Pancreas (tissue), 10 donors: ENCODE measurements at regions not wholly inside any gene's neighbourhood (a gene's known extent, or its start where the extent isn't known, plus 50 kb on each side); places are given as distances from the start of the nearest gene placed in this dataset.

Experiments
- ATAC-seq, 4 donors: fragments of 200-7000 bp; cut with Tn5 transposase; one replicate each; pipeline versions ENCODE4 v1.8.0 to v1.9.1; 2020; ENCODE audit warnings: mild to moderate bottlenecking in 4 of 4, moderate library complexity in 4 of 4
- DNase-seq, 6 donors: peaks; one replicate each; pipeline ENCODE4 v3.0.0-alpha.2; 2020
- FAIRE-seq: peaks from 2 replicates; lab custom pipeline; 2012; peaks lifted over from hg19 to GRCh38; lab: Jason Lieb, UNC
- H3K27ac ChIP-seq, 4 donors: fragments of 200-600 bp; sonication (generic); 1 replicate in 3 of 4; 2 replicates in 1 of 4; pipeline versions ENCODE4 v1.5.0 to v1.8.0; 2020
- H3K27me3 ChIP-seq, 4 donors: fragments of 200-600 bp; one replicate each; pipeline ENCODE4 v1.8.0; 2021
- H3K36me3 ChIP-seq, 3 donors: fragments of 200-600 bp; sonication (generic) in 1 of 3; one replicate each; pipeline versions ENCODE4 v1.5.0 to v1.8.0; 2020 to 2021
- H3K4me1 ChIP-seq, 3 donors: fragments of 200-600 bp; one replicate each; pipeline ENCODE4 v1.8.0; 2021
- H3K4me3 ChIP-seq, 4 donors: fragments of 200-600 bp; sonication (generic) in 2 of 4; one replicate each; pipeline versions ENCODE4 v1.5.0 to v1.8.0; 2020 to 2021
- H3K9me3 ChIP-seq, 4 donors: fragments of 200-600 bp; one replicate each; pipeline ENCODE4 v1.8.0; 2021
- CTCF ChIP-seq, 4 donors: fragments of 200-600 bp; sonication (generic) in 3 of 4; IDR thresholded peaks; one replicate each; pipeline versions ENCODE4 v1.5.0 to v1.8.0; 2021; ENCODE audit warnings: antibody characterized with exemption in 4 of 4
- WGBS, 2 donors: extraction: QIAGEN DNeasy Blood & Tissue Kit; methylation state at CpG; one replicate each; pipeline ENCODE4 v1.1.7; 2013; 5-methylcytosine and 5-hydroxymethylcytosine counted together
- intact Hi-C, 3 donors: fragments of 100-400 bp; cut with DNase I; formaldehyde crosslinking; loops; one replicate each; pipeline versions ENCODE4 v1.11.1 to v1.14.2; 2022
- donor health status: healthy with polysubstance abuse.
- donor health status: DM: no; HTN: no; CAD: no; lungs with moderate emphysema.
- donor health status: DM: no; HTN: no; CAD: no.
- donor health status: control.
- donor health status: control.
- donor health status: Bipolar disorder and iron deficiency.
- donor health status: DM: yes; HTN: yes; CAD: no.
- donor health status: DM: no; HTN: no; CAD: no.
- donor health status: DM: no; HTN: no; CAD: no.
- donor health status: DM: yes; HTN: yes; CAD: no.

GRCh38 chr5:175797521-175798038, 73.8 kb upstream of the CPLX2 start:
- peak overlapping the region in 2 of 4 donors; percentile 5 to 31 for H3K27ac ChIP-seq
- peaks cover 0 to 9% (median 5%) of the 10 kb centered on the region in 3 donors for H3K4me1 ChIP-seq
- H3K36me3 ChIP-seq: no peaks in the 10 kb centered on the region
- no peak overlapping the region for H3K4me3 ChIP-seq
- TF ChIP-seq CTCF (IDR thresholded peaks at IDR 0.05): no peak
- H3K9me3 ChIP-seq: no peaks in the 10 kb centered on the region
- FAIRE-seq: no peak
- DNase-seq: no peak
- WGBS, 2 donors: 1 to 3% methylated on average over 26 to 27 of the region's 27 CpGs
- peaks cover 0 to 31% (median 0%) of the 10 kb centered on the region in 4 donors for H3K27me3 ChIP-seq
- ATAC-seq: peak in 2 of 4 donors; percentile 43 to 48
- intact Hi-C loops: no loop called here

DNA sequence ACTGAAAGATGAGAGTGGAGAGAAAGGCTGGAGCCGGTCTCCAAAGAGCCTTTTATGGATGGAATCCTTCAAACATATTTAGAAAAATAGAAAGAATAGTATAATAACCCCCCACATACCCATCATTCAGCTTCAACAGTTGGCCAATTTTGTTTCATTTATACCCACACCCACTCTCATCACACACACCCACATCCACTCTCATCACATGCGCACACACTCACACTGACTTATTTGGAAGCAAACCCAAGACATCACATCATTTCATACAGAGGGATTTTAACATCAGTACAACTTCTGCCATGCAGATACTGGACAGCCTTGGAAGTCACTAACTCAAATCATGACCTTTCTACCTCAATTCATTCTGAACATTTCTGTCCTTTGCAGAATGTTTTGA, 72.8 kb upstream of the CPLX2 start:
- Histone ChIP-seq H3K27me3 (peaks cover 0 to 31% (median 0%) of the 10 kb centered on the region in 4 donors), H3K4me3 (no peak overlapping the region), H3K4me1 (peaks cover 0 to 9% (median 5%) of the 10 kb centered on the region in 3 donors), H3K36me3 (no peaks in the 10 kb centered on the region), H3K9me3 (no peaks in the 10 kb centered on the region), H3K27ac (no peak overlapping the region)
- intact Hi-C loops: no loop called here
- no peak for FAIRE-seq
- 84 to 98% methylated on average over 2 of the region's 2 CpGs for WGBS, 2 donors
- DNase-seq: no peak
- TF ChIP-seq CTCF (IDR thresholded peaks at IDR 0.05): no peak
- ATAC-seq: no peak

DNA sequence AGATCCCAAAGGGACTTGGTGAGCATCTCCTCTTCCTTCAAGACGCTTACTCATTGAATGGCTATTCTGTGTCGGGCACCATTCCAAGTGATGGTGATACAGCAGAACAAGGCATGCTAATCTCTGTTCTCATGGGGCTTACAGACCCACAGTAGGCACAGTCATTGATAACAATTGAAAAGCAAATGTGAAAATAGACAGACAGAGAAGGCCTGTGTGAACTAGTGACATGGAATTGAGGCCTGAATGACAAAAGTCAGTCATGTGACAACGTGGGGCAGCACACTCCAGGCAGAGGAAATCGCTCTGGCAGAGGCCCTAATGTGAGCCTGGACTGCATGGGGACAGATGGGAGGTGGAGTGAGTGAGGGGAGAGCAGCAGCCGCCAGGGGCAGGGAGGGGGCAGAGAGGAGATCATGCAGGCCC, 70.7 kb upstream of the CPLX2 start:
- H3K4me3 ChIP-seq: no peak overlapping the region
- intact Hi-C loops: no loop called here
- 45 to 52% methylated on average over 5 of the region's 5 CpGs for WGBS, 2 donors
- no peaks in the 10 kb centered on the region for H3K9me3 ChIP-seq
- peaks cover 0 to 31% (median 0%) of the 10 kb centered on the region in 4 donors for H3K27me3 ChIP-seq
- no peak overlapping the region for H3K27ac ChIP-seq
- no peaks in the 10 kb centered on the region for H3K36me3 ChIP-seq
- TF ChIP-seq CTCF (IDR thresholded peaks at IDR 0.05): no peak
- FAIRE-seq (no peak), DNase-seq (no peak), ATAC-seq (no peak)
- peaks cover 0 to 9% (median 5%) of the 10 kb centered on the region in 3 donors for H3K4me1 ChIP-seq

- no peak for TF ChIP-seq CTCF (IDR thresholded peaks at IDR 0.05)
- no peak for FAIRE-seq
- 45 to 59% methylated on average over 8 of the region's 8 CpGs for whole genome bisulfite sequencing, 2 donors
- H3K27ac ChIP-seq: no peak overlapping the region
- H3K36me3 ChIP-seq: no peaks in the 10 kb centered on the region
- H3K4me1 ChIP-seq: peaks cover 0 to 5% (median 2%) of the 10 kb centered on the region in 3 donors
- intact Hi-C loops: no loop called here
- DNase-seq: no peak
- H3K9me3 ChIP-seq: no peaks in the 10 kb centered on the region
- no peak overlapping the region for H3K4me3 ChIP-seq
- H3K27me3 ChIP-seq: peaks cover 0 to 31% (median 0%) of the 10 kb centered on the region in 4 donors
- ATAC-seq: no peak
Observed at GRCh38 chr5:175802361-175802760, 69.0 kb upstream of the CPLX2 start.

GRCh38 chr5:175803254-175803653, 68.1 kb upstream of the CPLX2 start:
- no peak for TF ChIP-seq CTCF (IDR thresholded peaks at IDR 0.05)
- ATAC-seq (no peak), DNase-seq (no peak), FAIRE-seq (no peak)
- H3K9me3 ChIP-seq: no peaks in the 10 kb centered on the region
- no peaks in the 10 kb centered on the region for H3K36me3 ChIP-seq
- H3K4me1 ChIP-seq: no peaks in the 10 kb centered on the region
- intact Hi-C loops: no loop called here
- H3K27ac ChIP-seq: no peak overlapping the region
- peaks cover 0 to 28% (median 0%) of the 10 kb centered on the region in 4 donors for H3K27me3 ChIP-seq
- H3K4me3 ChIP-seq: no peak overlapping the region
- WGBS, 2 donors: 58 to 82% methylated on average over 5 of the region's 5 CpGs
